H1 (cell line): ENCODE measurements at regions not wholly inside any gene's neighbourhood (a gene's known extent, or its start where the extent isn't known, plus 50 kb on each side); places are given as distances from the start of the nearest gene placed in this dataset.

Source experiments
- CTCF ChIA-PET: fragments of 300-600 bp; sonication (Branson Sonifier 250); formaldehyde crosslinking; loops from one replicate; lab custom pipeline; 2021; ENCODE audit not compliant: partially characterized antibody; lab: Charles Lee
- POLR2A ChIA-PET: fragments of 300-600 bp; sonication (Branson Sonifier 250); formaldehyde crosslinking; loops from one replicate; lab custom pipeline; 2021; ENCODE audit warnings: inconsistent platforms; ENCODE audit not compliant: partially characterized antibody; lab: Charles Lee
- DNase-seq, 2 experiments: peaks; one replicate each; pipeline versions ENCODE4 v3.0.0 to v3.0.0-alpha.2; 2010 to 2022; ENCODE audit warnings: low spot score in 2 of 2, low read depth in 1 of 2, mixed read lengths in 1 of 2
- FAIRE-seq: peaks from 2 replicates; lab custom pipeline; 2011; peaks lifted over from hg19 to GRCh38; lab: Jason Lieb, UNC
- H2AFZ ChIP-seq: 2 replicates; pipeline ENCODE4 v1.8.1; 2012; ENCODE audit warnings: low read length, inconsistent platforms
- H2AK5ac ChIP-seq: 2 replicates; pipeline ENCODE4 v1.6.1; 2013; ENCODE audit warnings: low read depth, low read length
- H2BK120ac ChIP-seq: replicated peaks from 2 replicates; pipeline ENCODE3; 2013; ENCODE audit warnings: low read depth, low read length, inconsistent platforms
- H2BK12ac ChIP-seq: 2 replicates; pipeline ENCODE4 v1.6.1; 2013; ENCODE audit warnings: low read depth, low read length
- H2BK15ac ChIP-seq: 2 replicates; pipeline ENCODE4 v1.6.1; 2013; ENCODE audit warnings: low read length
- H2BK20ac ChIP-seq: 2 replicates; pipeline ENCODE4 v1.6.1; 2013; ENCODE audit warnings: low read length
- H2BK5ac ChIP-seq: 2 replicates; pipeline ENCODE4 v1.6.1; 2013; ENCODE audit warnings: low read depth, low read length
- H3K14ac ChIP-seq: 2 replicates; pipeline ENCODE4 v1.6.1; 2013; ENCODE audit warnings: inconsistent platforms; ENCODE audit not compliant: insufficient read length
- H3K18ac ChIP-seq: 2 replicates; pipeline ENCODE4 v1.6.1; 2013; ENCODE audit warnings: low read length; ENCODE audit errors: extremely low read depth
- H3K23ac ChIP-seq: 2 replicates; pipeline ENCODE4 v1.6.1; 2013; ENCODE audit warnings: inconsistent platforms; ENCODE audit not compliant: insufficient read length
- H3K23me2 ChIP-seq: 2 replicates; pipeline ENCODE4 v1.6.1; 2013; ENCODE audit warnings: low read depth, low read length
- H3K27ac ChIP-seq: 2 replicates; pipeline ENCODE4 v1.6.1; 2011; ENCODE audit warnings: low read depth, low read length, inconsistent platforms
- H3K27me3 ChIP-seq, 4 experiments: replicated peaks in 1 of 4; 1 replicate in 1 of 4; 2 replicates in 3 of 4; pipeline versions ENCODE4 v1.6.1 to v1.8.1; 2011 to 2013; ENCODE audit warnings: low read length in 3 of 4, mild to moderate bottlenecking in 3 of 4, inconsistent platforms in 2 of 4, mixed read lengths in 2 of 4, moderate library complexity in 1 of 4; ENCODE audit not compliant: control insufficient read depth in 3 of 4, insufficient read depth in 3 of 4; ENCODE audit errors: extremely low read depth in 1 of 4
- H3K36me3 ChIP-seq, 4 experiments: 2 replicates each; pipeline versions ENCODE4 v1.6.1 to v1.8.1; 2011 to 2013; ENCODE audit warnings: mild to moderate bottlenecking in 4 of 4, low read length in 3 of 4, moderate library complexity in 2 of 4, control low read depth in 1 of 4, inconsistent platforms in 1 of 4; ENCODE audit not compliant: insufficient read depth in 4 of 4, control insufficient read depth in 2 of 4
- H3K4ac ChIP-seq: replicated peaks from 2 replicates; pipeline ENCODE3; 2013; ENCODE audit warnings: low read length, low read depth, mixed read lengths, inconsistent platforms; ENCODE audit not compliant: insufficient read length
- H3K4me1 ChIP-seq, 4 experiments: replicated peaks in 1 of 4; 1 replicate in 1 of 4; 2 replicates in 3 of 4; pipeline versions ENCODE4 v1.6.1 to v1.8.1; 2011 to 2013; ENCODE audit warnings: low read length in 3 of 4, inconsistent platforms in 2 of 4, mixed read lengths in 1 of 4; ENCODE audit not compliant: insufficient read depth in 4 of 4, control insufficient read depth in 3 of 4
- H3K4me2 ChIP-seq, 2 experiments: 2 replicates each; pipeline versions ENCODE4 v1.6.1 to v1.8.1; 2011 to 2013; ENCODE audit warnings: low read depth in 2 of 2, low read length in 2 of 2, control low read depth in 1 of 2, inconsistent platforms in 1 of 2, mild to moderate bottlenecking in 1 of 2; ENCODE audit not compliant: insufficient read depth in 1 of 2
- H3K4me3 ChIP-seq, 4 experiments: fragments of 200-600, 300-600 bp in 1 of 4; sonication (generic), shearing (Covaris generic), sonication (Bioruptor Twin) in 1 of 4; 2 replicates each; pipeline versions ENCODE4 v1.5.1 to v1.8.1; 2011 to 2016; ENCODE audit warnings: low read length in 4 of 4, low read depth in 3 of 4, control low read depth in 2 of 4, inconsistent platforms in 2 of 4, mild to moderate bottlenecking in 2 of 4, mixed read lengths in 1 of 4, moderate library complexity in 1 of 4; ENCODE audit not compliant: insufficient read depth in 2 of 4; ENCODE audit errors: extremely low read depth in 1 of 4
- H3K56ac ChIP-seq: replicated peaks from 2 replicates; pipeline ENCODE3; 2013; ENCODE audit warnings: low read depth, mild to moderate bottlenecking, mixed read lengths, low read length, inconsistent platforms; ENCODE audit not compliant: insufficient read length
- H3K79me1 ChIP-seq: 2 replicates; pipeline ENCODE4 v1.6.1; 2013; ENCODE audit warnings: low read depth, low read length, control low read depth
- H3K79me2 ChIP-seq, 2 experiments: 2 replicates each; pipeline versions ENCODE4 v1.6.1 to v1.8.1; 2012 to 2013; ENCODE audit warnings: low read length in 2 of 2, mild to moderate bottlenecking in 2 of 2, inconsistent platforms in 1 of 2; ENCODE audit not compliant: insufficient read depth in 2 of 2, control insufficient read depth in 1 of 2
- H3K9ac ChIP-seq, 4 experiments: replicated peaks in 1 of 4; 1 replicate in 1 of 4; 2 replicates in 3 of 4; pipeline versions ENCODE4 v1.6.1 to v1.8.1; 2011 to 2013; ENCODE audit warnings: low read depth in 3 of 4, low read length in 3 of 4, control low read depth in 2 of 4, mild to moderate bottlenecking in 2 of 4, moderate library complexity in 2 of 4, inconsistent platforms in 1 of 4; ENCODE audit errors: extremely low read depth in 1 of 4
- H3K9me3 ChIP-seq, 2 experiments: 2 replicates each; pipeline versions ENCODE4 v1.6.1 to v1.8.1; 2012 to 2013; ENCODE audit warnings: mild to moderate bottlenecking in 2 of 2, moderate library complexity in 2 of 2, control low read depth in 1 of 2, inconsistent platforms in 1 of 2, low read depth in 1 of 2, low read length in 1 of 2, mixed read lengths in 1 of 2; ENCODE audit not compliant: insufficient read depth in 2 of 2
- H4K20me1 ChIP-seq, 2 experiments: replicated peaks in 1 of 2; 2 replicates each; pipeline versions ENCODE3 to v1.8.1; 2011 to 2013; ENCODE audit warnings: inconsistent platforms in 2 of 2, low read length in 2 of 2, mild to moderate bottlenecking in 1 of 2; ENCODE audit not compliant: insufficient read depth in 2 of 2, control insufficient read depth in 1 of 2
- H4K5ac ChIP-seq: 2 replicates; pipeline ENCODE4 v1.6.1; 2013; ENCODE audit warnings: low read length, low read depth, mixed read lengths, inconsistent platforms; ENCODE audit not compliant: insufficient read length
- H4K8ac ChIP-seq: 2 replicates; pipeline ENCODE4 v1.8.0; 2013; ENCODE audit warnings: mild to moderate bottlenecking, moderate library complexity, low read length, inconsistent platforms; ENCODE audit not compliant: insufficient read depth; ENCODE audit errors: extremely low read depth
- H4K91ac ChIP-seq: replicated peaks from 2 replicates; pipeline ENCODE3; 2013; ENCODE audit warnings: low read length, mixed read lengths, inconsistent platforms; ENCODE audit not compliant: insufficient read length
- GTF2F1 ChIP-seq: IDR thresholded peaks from 2 replicates; pipeline ENCODE4 v1.6.1; 2012; ENCODE audit warnings: low read depth, low read length, improper control_type of control experiment, borderline replicate concordance
- POLR2A ChIP-seq, 2 experiments: IDR thresholded peaks; 1 replicate in 1 of 2; 2 replicates in 1 of 2; pipeline ENCODE4 v1.6.1; 2011; ENCODE audit warnings: low read depth in 2 of 2, low read length in 2 of 2, mild to moderate bottlenecking in 2 of 2; ENCODE audit errors: control extremely low read depth in 1 of 2
- RXRA ChIP-seq: IDR thresholded peaks from 2 replicates; pipeline ENCODE4 v1.6.1; 2011; ENCODE audit warnings: low read depth, mild to moderate bottlenecking, low read length, moderate library complexity; ENCODE audit not compliant: insufficient read depth
- SIX5 ChIP-seq: IDR thresholded peaks from 2 replicates; pipeline ENCODE4 v1.6.1; 2011; ENCODE audit warnings: mild to moderate bottlenecking, low read depth, low read length
- SUZ12 ChIP-seq: fragments of 200-600 bp; sonication (generic); IDR thresholded peaks from 2 replicates; pipeline ENCODE4 v1.6.1; 2012; ENCODE audit warnings: mild to moderate bottlenecking, inconsistent platforms, low read length, moderate library complexity, mixed read lengths
- ZNF274 ChIP-seq: IDR thresholded peaks from 2 replicates; pipeline ENCODE4 v1.7.0; 2012; ENCODE audit warnings: low read length, borderline replicate concordance; ENCODE audit errors: extremely low read depth
- WGBS, 2 experiments: shearing (Covaris generic) in 1 of 2; methylation state at CpG; one replicate each; pipeline versions ENCODE4 v1.1.6 to v1.1.7; 2013 to 2015; ENCODE audit warnings: low lambda C conversion rate in 2 of 2, mixed read lengths in 2 of 2, inconsistent platforms in 1 of 2, low coverage in 1 of 2, missing lambda C conversion rate in 1 of 2; ENCODE audit not compliant: insufficient replicate concordance in 2 of 2, insufficient coverage in 1 of 2, insufficient read length in 1 of 2; ENCODE audit errors: extremely low coverage in 1 of 2, missing lambda C conversion rate in 1 of 2; 5-methylcytosine and 5-hydroxymethylcytosine counted together
- TF ChIP-seq, protein P1 (sequence below): IDR thresholded peaks from 2 replicates; pipeline ENCODE4 v1.6.1; 2012; ENCODE audit warnings: inconsistent platforms

DNA sequence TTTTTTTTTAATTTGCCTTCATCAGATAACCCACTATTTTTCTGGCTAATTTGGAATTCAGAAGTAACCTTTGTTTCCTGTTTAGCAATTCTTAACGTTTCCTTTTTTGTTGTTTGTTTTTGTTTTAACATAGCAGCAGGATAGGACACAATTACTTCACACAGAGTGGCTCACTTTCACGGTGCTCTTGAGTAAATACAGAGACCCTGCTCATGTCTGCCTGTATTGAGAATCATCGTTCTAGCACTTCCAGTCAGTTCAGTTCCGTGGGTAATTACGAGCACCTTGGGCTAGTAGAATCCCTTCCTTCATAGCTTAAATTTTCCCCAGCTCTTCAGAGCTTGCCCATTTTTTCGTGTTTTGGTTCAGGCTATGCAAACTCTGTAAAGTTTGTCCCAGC, 1225.4 kb upstream of the LRRTM1 start:
- peaks cover 0 to 3% (median 0%) of the 10 kb centered on the region in 4 experiments; a peak in 4 of 7 replicates for H3K4me1 ChIP-seq

More for the DNA sequence above, 1225.4 kb upstream of the LRRTM1 start:
- Histone ChIP-seq H2BK120ac (no peak overlapping the region), H3K23ac (no peak overlapping the region), H3K4ac (no peak overlapping the region), H2AFZ (0 out of 2 replicates have a peak overlapping the region, but pooled peaks have one; percentile 5), H3K36me3 (no peaks in the 10 kb centered on the region), H2BK5ac (no peak overlapping the region), H3K23me2 (no peaks in the 10 kb centered on the region), H3K18ac (no peak overlapping the region), H4K20me1 (no peaks in the 10 kb centered on the region), H3K14ac (no peak overlapping the region), H3K79me1 (no peaks in the 10 kb centered on the region), H3K56ac (no peak overlapping the region), H4K5ac (no peak overlapping the region), H2BK20ac (no peak overlapping the region), H4K91ac (no peak overlapping the region), H3K9me3 (no peaks in the 10 kb centered on the region), H3K27ac (no peak overlapping the region), H3K27me3 (no peaks in the 10 kb centered on the region), H3K4me3 (no peak overlapping the region), H3K4me2 (no peak overlapping the region; a peak in 1 of 4 replicates), H4K8ac (no peak overlapping the region), H2BK15ac (no peak overlapping the region), H3K79me2 (no peaks in the 10 kb centered on the region), H2AK5ac (no peak overlapping the region), H3K9ac (no peak overlapping the region), H2BK12ac (no peak overlapping the region)
- TF ChIP-seq ZNF274, result no peak
- TF ChIP-seq GTF2F1, result no peak
- TF ChIP-seq POLR2A (IDR thresholded peaks at IDR 0.05; ENCODE audit: control extremely low read depth in 1 of 2, low read depth in 2 of 2, low read length in 2 of 2), result no peak
- TF ChIP-seq SIX5, result no peak
- TF ChIP-seq SUZ12, result no peak
- TF ChIP-seq RXRA, result no peak
- TF ChIP-seq, protein P1, sequence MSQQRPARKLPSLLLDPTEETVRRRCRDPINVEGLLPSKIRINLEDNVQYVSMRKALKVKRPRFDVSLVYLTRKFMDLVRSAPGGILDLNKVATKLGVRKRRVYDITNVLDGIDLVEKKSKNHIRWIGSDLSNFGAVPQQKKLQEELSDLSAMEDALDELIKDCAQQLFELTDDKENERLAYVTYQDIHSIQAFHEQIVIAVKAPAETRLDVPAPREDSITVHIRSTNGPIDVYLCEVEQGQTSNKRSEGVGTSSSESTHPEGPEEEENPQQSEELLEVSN, result no peak
- WGBS, 2 experiments, result 56% methylated on average over 6 of the region's 6 CpGs; no CpG with 5 or more reads in 1 of the 2 experiments
- FAIRE-seq (no peak), DNase-seq (no peak)
- CTCF ChIA-PET, result interaction anchor here (0.6 kb wide), 1 partner anchor 152 kb away, joined by 3 read pairs; no protein-coding TSS in a partner anchor
- POLR2A ChIA-PET, result no interaction called here
